Left kidney (tissue), 1 donor: ENCODE measurements at regions not wholly inside any gene's neighbourhood (a gene's known extent, or its start where the extent isn't known, plus 50 kb on each side); places are given as distances from the start of the nearest gene placed in this dataset.
"Not testable (repeated sequence)": the region's sequence is repeated elsewhere in the genome, so short reads cannot be mapped to it uniquely, and the experiment has no call there.

Experiments
- DNase-seq: peaks from one replicate; pipeline ENCODE4 v3.0.0-alpha.2; 2013

DNA sequence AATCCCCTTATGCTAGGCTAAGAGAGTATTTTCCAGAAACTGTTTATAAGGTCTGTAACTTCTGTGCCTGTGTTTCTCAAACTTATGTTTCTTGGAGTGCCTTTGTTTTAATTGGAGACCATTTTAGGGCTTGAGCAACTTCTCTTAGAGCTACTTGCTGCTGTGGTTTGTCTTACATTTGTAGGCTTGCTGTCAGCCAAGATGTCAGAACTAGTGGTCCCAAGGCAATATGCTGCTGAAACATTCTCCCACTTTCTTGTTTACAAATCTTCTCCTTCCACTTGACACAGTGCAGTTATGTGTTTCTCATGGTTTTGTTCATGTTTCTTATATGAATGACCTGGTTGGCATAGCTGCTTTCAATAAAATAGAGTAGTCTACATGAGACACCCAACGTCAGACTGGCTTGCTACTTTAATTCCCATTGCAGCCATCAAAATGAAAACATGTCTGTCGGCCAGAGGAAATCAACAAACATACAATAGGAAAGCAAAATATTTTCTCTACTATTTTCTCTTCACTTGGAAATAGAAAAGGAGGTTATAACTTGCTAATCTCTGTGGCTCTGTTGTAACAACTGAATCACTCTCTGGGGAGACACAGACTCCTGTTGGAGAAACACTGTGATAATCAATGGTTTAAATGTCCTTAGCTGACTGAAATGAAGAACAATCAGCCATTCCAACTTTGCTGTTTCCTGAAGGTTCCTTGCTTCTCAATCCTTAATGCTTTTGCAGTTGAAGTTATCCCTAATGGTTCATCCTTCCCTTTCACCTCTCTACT lies 426.4 kb downstream of the PDGFC start:
- no peak for DNase-seq

GRCh38 chr4:156539376-156539775 lies 432.2 kb downstream of the PDGFC start:
- DNase-seq: no peak

- no peak for DNase-seq
Observed at GRCh38 chr4:156538651-156539257, 432.8 kb downstream of the PDGFC start.

DNA sequence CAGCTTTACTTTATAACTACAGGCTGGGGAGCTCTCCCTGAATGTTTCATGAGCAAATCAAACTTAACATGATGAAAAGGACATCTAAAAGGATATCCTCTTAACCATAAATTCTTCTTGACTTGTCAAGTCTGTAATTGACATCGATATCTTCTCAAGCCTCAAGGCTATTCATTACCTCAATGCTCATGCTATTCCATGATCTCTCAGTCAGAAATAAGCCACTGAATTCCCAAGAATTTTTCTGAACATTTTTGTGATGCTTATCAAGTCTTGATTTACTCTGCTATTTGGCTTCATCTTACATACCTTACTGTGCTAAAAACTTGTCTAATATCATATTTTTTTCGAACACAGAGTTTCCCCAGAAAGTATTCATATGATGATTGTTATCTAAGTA lies 433.4 kb downstream of the PDGFC start:
- no peak for DNase-seq

GRCh38 chr4:156537286-156537685 lies 434.3 kb downstream of the PDGFC start:
- no peak for DNase-seq

GRCh38 chr4:156536661-156537060 lies 434.9 kb downstream of the PDGFC start:
- no peak for DNase-seq

GRCh38 chr4:156534205-156534604 lies 437.4 kb downstream of the PDGFC start:
- no peak for DNase-seq

- DNase-seq: no peak
Observed at GRCh38 chr4:156528216-156528615, 443.4 kb downstream of the PDGFC start.

- DNase-seq: no peak
Observed at GRCh38 chr4:156527237-156527993, 444.2 kb downstream of the PDGFC start.

- DNase-seq: no peak
Observed at GRCh38 chr4:156523991-156524390, 447.6 kb downstream of the PDGFC start.

DNA sequence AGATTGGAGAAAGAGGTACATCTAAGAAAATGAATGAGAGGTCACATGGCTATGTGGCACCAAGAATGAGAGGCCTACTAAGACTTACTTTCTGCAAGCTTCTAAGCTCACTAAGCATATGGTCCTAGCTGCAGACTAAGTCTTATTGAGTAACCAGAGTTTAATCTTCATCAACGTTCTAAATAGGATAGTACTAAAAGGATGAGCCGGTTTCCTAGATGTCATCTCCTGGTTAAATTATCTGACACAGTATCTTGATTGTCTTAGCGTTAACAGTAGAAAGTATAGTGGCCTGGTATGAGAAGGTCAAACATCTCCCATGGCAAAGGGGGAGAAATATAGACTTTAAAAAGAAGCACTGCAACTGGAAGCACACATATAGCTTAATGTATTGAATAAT lies 448.1 kb downstream of the PDGFC start:
- DNase-seq: no peak

DNA sequence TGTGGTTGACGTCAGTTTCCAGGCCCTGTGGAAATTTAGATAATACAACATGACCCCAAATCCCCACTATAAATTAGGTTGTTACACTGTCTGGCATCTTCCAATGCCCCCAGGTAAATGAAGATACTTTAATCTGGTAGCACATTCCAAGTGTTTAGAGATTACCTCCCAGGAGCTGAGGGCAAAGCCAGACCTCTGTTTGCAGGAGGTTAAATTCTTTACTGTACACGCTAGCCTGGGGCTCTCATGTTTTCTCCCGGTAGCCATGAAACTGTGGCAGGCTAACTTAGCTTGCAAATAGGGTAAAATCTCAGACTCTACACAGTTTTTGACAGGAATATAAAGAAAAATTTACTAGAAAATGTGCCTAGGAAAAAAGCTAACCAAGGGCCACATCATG lies 450.0 kb downstream of the PDGFC start:
- no peak for DNase-seq

- DNase-seq: no peak
Observed at GRCh38 chr4:156517956-156518355, 453.6 kb downstream of the PDGFC start.

- no peak for DNase-seq
Observed at GRCh38 chr4:156517546-156517945, 454.1 kb downstream of the PDGFC start.

GRCh38 chr4:156516698-156517097 lies 454.9 kb downstream of the PDGFC start:
- no peak for DNase-seq

DNA sequence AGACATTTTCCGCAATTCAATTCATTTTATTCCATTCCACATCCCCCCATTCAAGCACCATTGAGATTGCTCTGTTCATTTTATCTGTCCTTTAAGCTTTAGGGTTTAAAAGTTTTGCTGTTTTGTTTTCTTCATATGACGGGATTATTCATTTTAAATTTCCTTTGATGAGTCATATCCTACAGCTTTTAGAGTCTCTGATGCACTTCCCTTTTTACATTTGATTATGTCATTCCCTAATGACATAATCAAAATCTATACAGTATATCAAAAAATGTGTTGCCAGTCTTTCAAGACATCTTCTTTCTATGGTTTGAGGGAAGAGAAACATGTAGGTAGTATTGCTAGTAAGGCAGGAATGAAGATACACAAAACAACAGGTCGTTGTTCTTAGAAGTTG lies 456.3 kb downstream of the PDGFC start:
- no peak for DNase-seq

DNA sequence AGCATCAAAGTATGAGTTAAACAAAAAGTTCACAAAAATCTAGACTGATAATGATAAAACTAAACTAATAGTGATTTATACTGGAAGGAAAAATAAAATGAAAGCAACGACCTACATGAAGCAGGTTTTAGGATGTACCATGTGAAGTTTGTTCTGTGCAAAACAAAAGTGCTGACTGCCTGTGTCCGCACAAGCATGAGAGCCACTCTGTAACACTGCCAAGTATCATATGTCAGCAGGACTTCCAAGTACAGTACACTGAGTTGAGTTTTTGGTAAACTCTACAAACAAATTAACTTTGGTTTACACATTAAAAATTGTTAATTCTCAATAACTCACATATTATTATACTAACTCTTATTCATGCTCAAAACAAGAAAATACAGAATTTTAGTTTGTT lies 459.0 kb downstream of the PDGFC start:
- peak; percentile 8 for DNase-seq

GRCh38 chr4:156509921-156510320 lies 461.7 kb downstream of the PDGFC start:
- not testable (repeated sequence) for DNase-seq

DNA sequence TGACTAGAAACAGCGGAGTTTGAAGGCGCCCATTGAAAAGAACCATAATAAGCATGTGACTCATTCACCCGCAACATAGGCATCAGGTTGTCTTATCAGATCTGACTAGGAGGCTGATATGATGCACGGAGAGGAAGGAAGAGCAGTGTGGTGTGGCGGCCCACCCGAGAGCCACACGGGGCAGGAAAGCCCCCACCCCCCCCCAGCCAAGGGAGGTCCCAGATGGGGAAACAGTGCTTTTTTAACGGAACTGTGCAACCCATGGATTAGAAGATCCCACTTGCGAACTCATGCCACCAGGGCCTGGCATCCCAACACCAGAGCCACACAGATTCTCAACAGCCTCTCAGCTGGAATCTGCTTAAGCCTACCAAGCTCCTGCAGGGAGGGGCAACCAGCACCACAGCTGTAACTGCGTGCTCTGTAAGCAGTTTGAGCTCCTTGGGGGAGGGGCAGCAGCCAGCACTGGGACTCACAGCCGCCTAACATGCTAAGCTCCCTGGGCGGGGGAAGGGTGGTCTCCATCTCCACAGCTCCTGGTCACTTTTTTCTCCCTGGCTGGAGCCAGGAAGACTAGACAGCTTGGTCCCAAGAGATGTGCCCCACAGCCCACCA lies 466.2 kb downstream of the PDGFC start:
- no peak for DNase-seq

- DNase-seq: no peak
Observed at GRCh38 chr4:156503119-156503518, 468.5 kb downstream of the PDGFC start.

GRCh38 chr4:156501962-156502361 lies 469.6 kb downstream of the PDGFC start:
- no peak for DNase-seq

GRCh38 chr4:156499684-156500083 lies 471.9 kb downstream of the PDGFC start:
- no peak for DNase-seq

GRCh38 chr4:156497486-156497885 lies 474.1 kb downstream of the PDGFC start:
- DNase-seq: no peak
